SK-N-MC (cell line): ENCODE measurements at regions not wholly inside any gene's neighbourhood (a gene's known extent, or its start where the extent isn't known, plus 50 kb on each side); places are given as distances from the start of the nearest gene placed in this dataset.

Experiments used
- EZH2 ChIP-seq: fragments of 200-600 bp; sonication (generic); IDR thresholded peaks from one replicate; pipeline ENCODE4 v1.6.1; 2017; ENCODE audit warnings: antibody characterized with exemption
- POLR2AphosphoS5 ChIP-seq: IDR thresholded peaks from 2 replicates; pipeline ENCODE4 v1.6.1; 2012; ENCODE audit warnings: mild to moderate bottlenecking, low read depth, low read length, borderline replicate concordance

DNA sequence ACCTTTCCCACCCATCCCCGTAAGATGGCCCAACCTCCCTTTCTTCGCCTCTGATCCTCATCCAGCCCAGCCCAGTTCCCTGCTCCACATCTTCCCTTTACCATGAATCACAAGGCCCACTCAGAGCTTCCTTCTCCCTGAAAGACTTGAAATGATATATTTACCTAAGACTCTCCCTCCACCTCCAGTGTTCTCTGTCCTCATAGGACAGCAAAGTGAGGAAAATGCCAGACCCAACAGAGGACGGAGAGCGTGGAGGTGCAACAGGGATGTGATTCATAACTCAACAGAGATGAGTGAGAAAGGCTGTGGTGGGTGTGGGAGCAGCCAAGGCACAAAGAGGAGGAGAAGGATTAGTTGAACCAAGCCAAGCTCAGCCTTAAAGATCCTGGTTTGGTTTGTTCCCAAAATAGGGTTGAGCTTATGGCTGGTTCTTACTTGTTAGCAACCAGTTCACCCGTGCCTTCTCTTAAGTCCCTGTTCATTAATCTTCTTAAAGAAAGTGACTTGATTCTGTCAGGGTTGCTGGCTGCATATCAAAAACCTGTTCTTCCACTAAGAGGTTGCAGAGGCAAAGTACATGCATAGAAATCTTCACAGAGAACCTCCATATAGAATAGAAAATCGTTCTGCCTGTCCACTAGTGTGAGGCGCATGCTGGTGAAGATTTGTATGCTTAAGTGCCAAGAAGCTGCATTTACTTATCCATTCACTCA, 183.2 kb downstream of the ACTL7B start:
- TF ChIP-seq EZH2 (no peak), POLR2AphosphoS5 (no peak)
